ENCODE measurements at regions not wholly inside any gene's neighbourhood (a gene's known extent, or its start where the extent isn't known, plus 50 kb on each side); places are given as distances from the start of the nearest gene placed in this dataset.
"Not testable (repeated sequence)": the region's sequence is repeated elsewhere in the genome, so short reads cannot be mapped to it uniquely, and the experiment has no call there.

- TF ChIP-seq POLR2A (IDR thresholded peaks at IDR 0.05) (no peak), CTCF (IDR thresholded peaks at IDR 0.05) (no peak)
- intact Hi-C loops (cut with DNase I), result no loop called here
- Histone ChIP-seq H3K36me3 (replicated peaks in 1 of 2; ENCODE audit: insufficient read depth in 1 of 2, low read depth in 2 of 2) (no peaks in the 10 kb centered on the region), H3K27me3 (no peaks in the 10 kb centered on the region), H3K9me3 (no peaks in the 10 kb centered on the region), H3K4me1 (no peaks in the 10 kb centered on the region), H3K4me3 (no peak overlapping the region), H3K27ac (no peak overlapping the region)
- DNase-seq, result peak in 3 of 4 donors; percentile 14 to 59 (median 17)
- peak; percentile 96 for ATAC-seq
- 0% methylated on average over 1 of the region's 1 CpG for WGBS, 2 donors
Measured at GRCh38 chr5:112533362-112533761, 114.3 kb upstream of the EPB41L4A start.

- Histone ChIP-seq H3K4me1 (no peaks in the 10 kb centered on the region), H3K9me3 (no peaks in the 10 kb centered on the region), H3K27me3 (no peaks in the 10 kb centered on the region), H3K4me3 (no peak overlapping the region), H3K27ac (no peak overlapping the region), H3K36me3 (replicated peaks in 1 of 2; ENCODE audit: insufficient read depth in 1 of 2, low read depth in 2 of 2) (no peaks in the 10 kb centered on the region)
- WGBS, 2 donors, result 56 to 85% methylated on average over 1 of the region's 1 CpG
- intact Hi-C loops (cut with DNase I), result no loop called here
- TF ChIP-seq POLR2A (IDR thresholded peaks at IDR 0.05) (no peak), CTCF (IDR thresholded peaks at IDR 0.05) (no peak)
- DNase-seq (no peak), ATAC-seq (no peak)
Measured at GRCh38 chr5:112534067-112534583, 115.0 kb upstream of the EPB41L4A start.

DNA sequence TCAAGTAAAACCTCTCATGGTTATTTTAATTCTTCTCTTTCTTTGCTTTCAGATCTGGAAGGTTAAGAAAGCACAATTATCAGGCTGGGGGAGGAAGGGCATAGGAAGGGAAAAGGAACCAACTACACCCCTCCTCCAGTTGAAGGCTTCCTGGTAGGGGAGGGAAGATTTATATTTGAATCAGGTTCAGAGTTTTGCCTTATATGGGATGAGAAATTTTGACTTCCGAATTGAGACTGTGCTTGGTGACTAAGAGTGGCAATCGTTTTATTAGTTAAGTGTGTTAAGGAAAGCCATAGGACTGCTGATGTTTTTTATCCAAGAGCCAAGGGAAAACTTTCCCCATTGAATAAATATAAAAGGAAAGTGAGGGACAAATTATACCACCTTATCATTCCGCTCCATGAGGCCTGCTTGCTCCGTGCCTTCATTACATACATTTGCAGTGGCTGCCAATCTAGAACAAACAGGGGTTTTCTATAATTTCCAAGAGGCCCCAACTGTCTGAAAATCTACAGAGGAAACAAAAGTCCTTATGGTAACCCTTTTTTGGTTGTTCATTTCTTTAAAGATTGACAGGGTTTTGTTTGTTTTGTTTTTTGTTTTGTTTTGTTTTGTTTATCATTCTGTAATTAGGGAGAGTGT is 115.7 kb upstream of the EPB41L4A start:
- DNase-seq, result no peak
- TF ChIP-seq POLR2A (IDR thresholded peaks at IDR 0.05), result no peak
- TF ChIP-seq CTCF (IDR thresholded peaks at IDR 0.05), result no peak

DNA sequence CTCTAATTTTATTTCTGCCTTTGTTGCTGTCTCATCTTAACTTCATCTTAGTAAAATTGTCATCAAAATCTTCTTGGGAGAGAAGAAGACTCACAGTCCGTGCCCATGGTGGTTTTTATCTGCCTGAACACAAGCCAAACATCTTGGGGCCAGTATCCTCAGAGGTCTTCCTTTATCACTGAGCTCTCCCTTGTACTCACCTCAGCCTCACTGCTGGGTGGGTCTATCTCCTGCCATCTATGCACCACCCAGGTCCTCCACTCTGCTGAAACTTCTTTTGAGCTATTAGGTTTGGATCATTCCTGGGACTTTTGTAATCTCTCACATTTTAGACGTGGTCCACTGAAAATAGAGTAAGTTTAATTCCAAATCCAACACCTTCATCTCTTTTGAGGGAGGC is 116.3 kb upstream of the EPB41L4A start:
- Histone ChIP-seq H3K9me3 (no peaks in the 10 kb centered on the region), H3K4me1 (no peaks in the 10 kb centered on the region), H3K27me3 (no peaks in the 10 kb centered on the region), H3K27ac (no peak overlapping the region), H3K4me3 (no peak overlapping the region), H3K36me3 (replicated peaks in 1 of 2; ENCODE audit: insufficient read depth in 1 of 2, low read depth in 2 of 2) (no peaks in the 10 kb centered on the region)
- TF ChIP-seq CTCF (IDR thresholded peaks at IDR 0.05) (no peak), POLR2A (IDR thresholded peaks at IDR 0.05) (no peak)
- 59 to 63% methylated on average over 2 of the region's 2 CpGs for WGBS, 2 donors
- no peak for ATAC-seq
- DNase-seq, result no peak
- intact Hi-C loops (cut with DNase I), result no loop called here

More for the DNA sequence above, 115.7 kb upstream of the EPB41L4A start:
- no peaks in the 10 kb centered on the region for H3K36me3 ChIP-seq (replicated peaks in 1 of 2; ENCODE audit: insufficient read depth in 1 of 2, low read depth in 2 of 2)
- intact Hi-C loops (cut with DNase I), result no loop called here
- no peaks in the 10 kb centered on the region for H3K27me3 ChIP-seq
- 84% methylated on average over 4 of the region's 4 CpGs for WGBS, 2 donors
- no peak overlapping the region for H3K27ac ChIP-seq
- H3K4me1 ChIP-seq, result no peaks in the 10 kb centered on the region
- H3K9me3 ChIP-seq, result no peaks in the 10 kb centered on the region
- ATAC-seq, result no peak
- no peak overlapping the region for H3K4me3 ChIP-seq

GRCh38 chr5:112544558-112544957 is 125.5 kb upstream of the EPB41L4A start:
- H3K27ac ChIP-seq; H3K9me3 ChIP-seq; H3K4me1 ChIP-seq; intact Hi-C loops (cut with DNase I); ATAC-seq; H3K27me3 ChIP-seq; DNase-seq; H3K4me3 ChIP-seq; H3K36me3 ChIP-seq (replicated peaks in 1 of 2; ENCODE audit: insufficient read depth in 1 of 2, low read depth in 2 of 2): not testable (repeated sequence)
- 69 to 71% methylated on average over 3 of the region's 3 CpGs for WGBS, 2 donors
